MCF 10A (cell line): ENCODE measurements at regions not wholly inside any gene's neighbourhood (a gene's known extent, or its start where the extent isn't known, plus 50 kb on each side); places are given as distances from the start of the nearest gene placed in this dataset.
A peak's percentile ranks its signal among the peaks of the same experiment; 100 is the strongest.

Experiments
- BruUV-seq: library from RNA; stranded (reverse); fragments of 400-500 nt; replicated peaks from 2 replicates; lab custom pipeline; 2021; lab: Mats Ljungman, UMichigan
- CTCF ChIA-PET: fragments of 300-600 bp; sonication (Branson Sonifier 250); formaldehyde crosslinking; extraction: SDS; loops from one replicate; lab custom pipeline; 2021; ENCODE audit warnings: antibody characterized with exemption, inconsistent platforms; lab: Yijun Ruan, JAX
- POLR2A ChIA-PET: fragments of 300-600, 350-650 bp; sonication (Branson Sonifier 250); formaldehyde crosslinking; extraction: SDS; loops from one replicate; lab custom pipeline; 2020; ENCODE audit warnings: antibody characterized with exemption, inconsistent platforms; lab: Yijun Ruan, JAX
- DNase-seq: peaks from one replicate; pipeline ENCODE4 v3.0.0-alpha.2; 2018; ENCODE audit not compliant: unreplicated experiment
- H3K27ac Mint-ChIP-seq: one replicate; pipeline ENCODE4 v1.8.0; 2022; ENCODE audit warnings: mild to moderate bottlenecking, low read depth, mixed read lengths; ENCODE audit not compliant: unreplicated experiment
- H3K27me3 Mint-ChIP-seq: one replicate; pipeline ENCODE4 v1.8.0; 2022; ENCODE audit warnings: mixed read lengths; ENCODE audit not compliant: insufficient read depth, unreplicated experiment
- H3K36me3 Mint-ChIP-seq: one replicate; pipeline ENCODE4 v1.8.0; 2022; ENCODE audit warnings: mild to moderate bottlenecking, moderate library complexity, mixed read lengths; ENCODE audit not compliant: insufficient read depth, unreplicated experiment
- H3K4me1 Mint-ChIP-seq: one replicate; pipeline ENCODE4 v1.8.0; 2022; ENCODE audit warnings: mixed read lengths; ENCODE audit not compliant: insufficient read depth, unreplicated experiment
- H3K4me3 Mint-ChIP-seq: one replicate; pipeline ENCODE4 v1.8.0; 2022; ENCODE audit warnings: mild to moderate bottlenecking, moderate library complexity, mixed read lengths; ENCODE audit not compliant: unreplicated experiment
- H3K9me3 Mint-ChIP-seq: one replicate; pipeline ENCODE4 v1.8.0; 2022; ENCODE audit warnings: mixed read lengths; ENCODE audit not compliant: unreplicated experiment
- CTCF ChIP-seq: fragments of 200-600 bp; IDR thresholded peaks from one replicate; pipeline ENCODE4 v1.8.0; 2022; ENCODE audit warnings: antibody characterized with exemption, mild to moderate bottlenecking; ENCODE audit not compliant: unreplicated experiment
- intact Hi-C: fragments of 100-400 bp; cut with micrococcal nuclease; formaldehyde crosslinking; loops from 2 replicates; pipeline ENCODE4 v1.14.1; 2022

DNA sequence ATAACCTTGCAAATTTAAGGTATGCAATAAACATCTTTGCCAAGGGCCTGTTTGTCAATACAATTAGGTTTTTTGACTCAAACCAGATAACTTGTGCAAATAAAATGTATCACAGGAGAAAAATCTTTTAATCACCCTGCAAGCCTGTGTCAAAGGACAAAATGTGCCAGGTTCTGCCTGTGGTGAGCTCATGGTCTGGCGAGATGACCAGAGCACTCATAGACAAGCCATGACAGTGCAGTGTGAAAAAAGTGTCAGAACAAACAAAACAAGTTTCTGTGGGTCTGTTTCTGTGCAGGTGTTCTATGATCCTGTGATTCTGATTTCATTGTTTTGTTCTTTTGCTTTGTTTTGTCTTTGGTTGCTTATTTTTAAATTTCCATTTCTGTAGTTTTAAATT lies 847.2 kb downstream of the VRK1 start:
- intact Hi-C loops = no loop called here
- POLR2A ChIA-PET = interaction anchor here (0.7 kb wide), 1 partner anchor 333 kb away, joined by 3 read pairs; no protein-coding TSS in a partner anchor
- H3K4me1 Mint-ChIP-seq = peaks cover 11% of the 10 kb centered on the region
- H3K4me3 Mint-ChIP-seq = no peak overlapping the region
- TF ChIP-seq CTCF = no peak
- DNase-seq = no peak
- CTCF ChIA-PET = interaction anchor here (0.5 to 0.6 kb wide), 2 partner anchors 75 to 536 kb away, joined by 3 to 4 read pairs; no protein-coding TSS in a partner anchor
- H3K27ac Mint-ChIP-seq = no peak overlapping the region
- no peaks in the 10 kb centered on the region for H3K27me3 Mint-ChIP-seq
- BruUV-seq = no TSS peak
- no peaks in the 10 kb centered on the region for H3K9me3 Mint-ChIP-seq
- H3K36me3 Mint-ChIP-seq = no peaks in the 10 kb centered on the region

DNA sequence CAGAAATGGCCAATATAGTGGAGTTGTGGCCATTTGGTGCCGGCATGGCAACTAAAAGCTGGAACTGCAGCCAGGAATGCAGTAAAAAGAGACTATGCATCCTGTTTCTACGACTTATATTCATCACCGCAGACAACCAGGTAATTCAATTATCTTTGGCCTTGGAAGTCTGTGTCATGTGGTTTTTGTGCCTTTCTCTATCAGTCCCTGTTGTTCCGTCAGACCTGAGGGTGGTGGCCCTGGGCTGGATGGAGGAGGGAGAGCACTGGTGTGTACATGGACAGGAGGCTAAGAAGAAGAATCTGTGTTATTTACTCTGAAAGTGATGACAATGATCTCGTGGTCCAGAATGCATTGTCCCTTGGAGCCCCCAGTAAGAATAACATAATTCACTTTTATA lies 852.6 kb downstream of the VRK1 start:
- Mint-ChIP-seq H3K4me1 (no peaks in the 10 kb centered on the region), H3K36me3 (no peaks in the 10 kb centered on the region), H3K9me3 (no peaks in the 10 kb centered on the region), H3K27me3 (no peaks in the 10 kb centered on the region), H3K27ac (no peak overlapping the region), H3K4me3 (no peak overlapping the region)
- no peak for DNase-seq
- intact Hi-C loops = no loop called here
- CTCF ChIA-PET = no interaction called here
- POLR2A ChIA-PET = interaction anchor here (0.6 kb wide), 1 partner anchor 478 kb away, joined by 4 read pairs; no protein-coding TSS in a partner anchor
- BruUV-seq = no TSS peak
- no peak for TF ChIP-seq CTCF

DNA sequence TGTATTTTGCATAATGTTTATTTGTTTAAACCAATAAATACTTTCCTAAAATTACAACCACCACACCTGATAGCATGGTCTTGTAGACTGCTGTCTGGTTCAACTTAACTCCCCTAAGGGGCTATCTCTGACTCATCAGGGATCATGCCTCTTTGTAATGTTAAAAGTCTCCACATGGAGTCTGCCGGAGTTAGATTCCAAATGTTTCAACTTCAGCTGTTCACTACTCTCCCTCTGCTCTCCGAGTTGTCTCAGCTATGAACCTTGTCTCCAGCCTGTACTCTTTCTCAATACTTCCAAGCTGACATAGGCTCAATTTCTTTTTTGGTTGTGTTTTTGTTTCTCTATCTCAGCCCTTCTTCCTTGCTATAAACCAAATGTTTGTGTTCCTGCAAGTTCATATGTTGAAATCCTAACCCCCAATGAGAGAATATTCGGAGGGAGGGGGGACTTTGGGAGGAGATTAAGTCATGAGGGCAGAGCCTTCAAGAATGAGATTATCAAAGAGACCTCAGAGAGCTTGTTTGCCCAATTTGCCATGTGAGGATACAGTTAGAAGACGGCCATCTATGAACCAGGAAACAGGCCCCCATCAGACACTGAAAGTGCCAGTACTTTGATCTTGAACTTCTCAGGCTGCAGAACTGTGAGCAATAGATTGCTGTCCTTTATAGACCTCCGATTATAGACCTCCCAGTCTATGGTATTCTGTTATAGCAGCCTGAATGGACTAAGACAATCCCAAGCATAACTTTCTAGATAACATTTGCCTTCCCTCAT lies 858.2 kb downstream of the VRK1 start:
- Mint-ChIP-seq H3K9me3 (no peaks in the 10 kb centered on the region), H3K27me3 (no peaks in the 10 kb centered on the region), H3K4me1 (peaks cover 6% of the 10 kb centered on the region), H3K4me3 (no peak overlapping the region), H3K27ac (no peak overlapping the region), H3K36me3 (no peaks in the 10 kb centered on the region)
- ChIA-PET CTCF (interaction anchor here (0.6 to 1.2 kb wide), 2 partner anchors 10 to 411 kb away, joined by 3 read pairs; no protein-coding TSS in a partner anchor), POLR2A (interaction anchor here (0.6 kb wide), 1 partner anchor 20 kb away, joined by 4 read pairs; no protein-coding TSS in a partner anchor)
- no peak for TF ChIP-seq CTCF
- peak; percentile 29 for DNase-seq
- no TSS peak for BruUV-seq
- intact Hi-C loops = no loop called here

DNA sequence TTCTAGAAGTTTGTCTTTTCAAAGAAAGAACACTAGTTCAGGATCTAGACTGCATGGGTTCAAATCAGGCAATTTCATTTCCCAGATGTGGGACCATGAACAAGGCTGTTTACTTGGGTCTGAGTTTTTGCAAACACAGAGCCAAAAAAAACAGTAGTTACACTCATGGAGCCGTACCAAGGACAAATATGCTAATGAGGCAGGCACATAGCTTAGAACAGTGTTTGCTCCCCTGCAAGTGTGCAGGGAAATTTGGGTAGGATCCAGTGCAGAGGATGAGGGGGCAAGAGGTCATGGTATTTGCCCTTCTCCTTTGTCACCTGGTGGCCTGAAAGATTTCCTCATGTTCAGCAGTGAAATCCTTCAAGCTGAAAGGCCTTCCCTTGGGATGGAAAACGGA lies 860.4 kb downstream of the VRK1 start:
- intact Hi-C loops = no loop called here
- BruUV-seq = no TSS peak
- H3K27ac Mint-ChIP-seq = no peak overlapping the region
- POLR2A ChIA-PET = no interaction called here
- no peak overlapping the region for H3K4me3 Mint-ChIP-seq
- H3K36me3 Mint-ChIP-seq = no peaks in the 10 kb centered on the region
- no peak for DNase-seq
- CTCF ChIA-PET = no interaction called here
- no peaks in the 10 kb centered on the region for H3K9me3 Mint-ChIP-seq
- no peak for TF ChIP-seq CTCF
- H3K27me3 Mint-ChIP-seq = no peaks in the 10 kb centered on the region
- peaks cover 6% of the 10 kb centered on the region for H3K4me1 Mint-ChIP-seq
